WTC11 (cell line): ENCODE measurements at regions not wholly inside any gene's neighbourhood (a gene's known extent, or its start where the extent isn't known, plus 50 kb on each side); places are given as distances from the start of the nearest gene placed in this dataset.

ENCODE experiments used
- ATAC-seq: fragments of 200-7000 bp; cut with Tn5 transposase; 2 replicates; pipeline ENCODE4 v1.10.0; 2021; ENCODE audit warnings: mild to moderate bottlenecking, moderate library complexity
- CTCF ChIA-PET: fragments of 300-600 bp; sonication (Branson Sonifier 250); formaldehyde crosslinking; loops from one replicate; lab custom pipeline; 2021; ENCODE audit warnings: antibody characterized with exemption; lab: Charles Lee
- POLR2A ChIA-PET: fragments of 350-600 bp; sonication (Branson Sonifier 250); formaldehyde crosslinking; loops from one replicate; lab custom pipeline; 2021; ENCODE audit warnings: antibody characterized with exemption; lab: Charles Lee
- DNase-seq: peaks from one replicate; pipeline ENCODE4 v3.0.0; 2021; ENCODE audit warnings: low spot score
- H3K27ac Mint-ChIP-seq: 2 replicates; pipeline ENCODE4 v1.8.0; 2021; ENCODE audit warnings: mixed read lengths
- H3K27me3 Mint-ChIP-seq: 2 replicates; pipeline ENCODE4 v1.8.0; 2021; ENCODE audit warnings: low read depth, mild to moderate bottlenecking, moderate library complexity, mixed read lengths
- H3K36me3 Mint-ChIP-seq: 2 replicates; pipeline ENCODE4 v1.8.0; 2021; ENCODE audit warnings: mixed read lengths
- H3K4me1 Mint-ChIP-seq: 2 replicates; pipeline ENCODE4 v1.8.0; 2022; ENCODE audit warnings: mixed read lengths
- H3K4me3 Mint-ChIP-seq: 2 replicates; pipeline ENCODE4 v1.8.0; 2021; ENCODE audit warnings: mild to moderate bottlenecking, moderate library complexity, mixed read lengths
- H3K9me3 Mint-ChIP-seq: 2 replicates; pipeline ENCODE4 v1.8.0; 2021; ENCODE audit warnings: mixed read lengths
- ARID4B ChIP-seq: sonication (generic); formaldehyde crosslinking; IDR thresholded peaks from 2 replicates; pipeline ENCODE4 v1.8.0; 2023; ENCODE audit warnings: missing genetic modification reagents, mild to moderate bottlenecking, borderline replicate concordance
- ELF4 ChIP-seq: sonication (generic); formaldehyde crosslinking; IDR thresholded peaks from 2 replicates; pipeline ENCODE4 v1.8.1; 2022; ENCODE audit warnings: low read depth, mild to moderate bottlenecking, moderate library complexity, missing genetic modification reagents
- GRHL2 ChIP-seq: fragments of 250-450 bp; sonication (Bioruptor Pico); IDR thresholded peaks from 2 replicates; pipeline ENCODE4 v1.8.0; 2022; ENCODE audit warnings: mild to moderate bottlenecking, moderate library complexity; ENCODE audit not compliant: insufficient replicate concordance, severe bottlenecking
- SP1 ChIP-seq: sonication (generic); formaldehyde crosslinking; conservative IDR thresholded peaks from 2 replicates; pipeline ENCODE4 v1.8.1; 2022; ENCODE audit warnings: missing genetic modification reagents
- STAT6 ChIP-seq: sonication (generic); formaldehyde crosslinking; conservative IDR thresholded peaks from 2 replicates; pipeline ENCODE4 v1.8.1; 2023; ENCODE audit warnings: mild to moderate bottlenecking, low read depth, missing genetic modification reagents, moderate library complexity
- ZNF396 ChIP-seq: fragments of 250-450 bp; sonication (Bioruptor Pico); IDR thresholded peaks from 2 replicates; pipeline ENCODE4 v1.8.0; 2021; ENCODE audit warnings: mild to moderate bottlenecking, moderate library complexity, borderline replicate concordance
- ZNF512 ChIP-seq: sonication (generic); formaldehyde crosslinking; IDR thresholded peaks from 2 replicates; pipeline ENCODE4 v1.8.1; 2022; ENCODE audit warnings: missing genetic modification reagents, borderline replicate concordance
- TF ChIP-seq, protein P1 (sequence below): sonication (generic); formaldehyde crosslinking; IDR thresholded peaks from 2 replicates; pipeline ENCODE4 v1.8.0; 2022; ENCODE audit warnings: mild to moderate bottlenecking, missing genetic modification reagents
- TF ChIP-seq, protein P2 (sequence below): fragments of 200-600 bp; IDR thresholded peaks from 2 replicates; pipeline ENCODE4 v1.8.0; 2022; ENCODE audit warnings: antibody characterized with exemption
- TF ChIP-seq, protein P3 (sequence below): fragments of 250-450 bp; sonication (Bioruptor Pico); IDR thresholded peaks from 2 replicates; pipeline ENCODE4 v1.9.0; 2021; ENCODE audit warnings: mild to moderate bottlenecking, borderline replicate concordance
- TF ChIP-seq, protein P4 (sequence below): sonication (generic); formaldehyde crosslinking; IDR thresholded peaks from 2 replicates; pipeline ENCODE4 v1.8.1; 2023; ENCODE audit warnings: mild to moderate bottlenecking, missing genetic modification reagents

GRCh38 chr3:193978030-193978429 lies 157.9 kb upstream of the HES1 start:
- no peak for ATAC-seq
- H3K4me3 Mint-ChIP-seq = no peak overlapping the region
- H3K27ac Mint-ChIP-seq = no peak overlapping the region
- ChIA-PET CTCF (no interaction called here), POLR2A (no interaction called here)
- H3K36me3 Mint-ChIP-seq = no peaks in the 10 kb centered on the region
- peaks cover 43% of the 10 kb centered on the region for H3K27me3 Mint-ChIP-seq
- no peaks in the 10 kb centered on the region for H3K9me3 Mint-ChIP-seq
- no peak for DNase-seq
- peaks cover 36% of the 10 kb centered on the region for H3K4me1 Mint-ChIP-seq
- TF ChIP-seq, protein P1, sequence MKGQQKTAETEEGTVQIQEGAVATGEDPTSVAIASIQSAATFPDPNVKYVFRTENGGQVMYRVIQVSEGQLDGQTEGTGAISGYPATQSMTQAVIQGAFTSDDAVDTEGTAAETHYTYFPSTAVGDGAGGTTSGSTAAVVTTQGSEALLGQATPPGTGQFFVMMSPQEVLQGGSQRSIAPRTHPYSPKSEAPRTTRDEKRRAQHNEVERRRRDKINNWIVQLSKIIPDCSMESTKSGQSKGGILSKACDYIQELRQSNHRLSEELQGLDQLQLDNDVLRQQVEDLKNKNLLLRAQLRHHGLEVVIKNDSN (CRISPR knock-in tag) = no peak
- no peak for TF ChIP-seq SP1
- TF ChIP-seq GRHL2 (CRISPR knock-in tag) = no peak
- no peak for TF ChIP-seq ELF4 (CRISPR knock-in tag)
- TF ChIP-seq, protein P2, sequence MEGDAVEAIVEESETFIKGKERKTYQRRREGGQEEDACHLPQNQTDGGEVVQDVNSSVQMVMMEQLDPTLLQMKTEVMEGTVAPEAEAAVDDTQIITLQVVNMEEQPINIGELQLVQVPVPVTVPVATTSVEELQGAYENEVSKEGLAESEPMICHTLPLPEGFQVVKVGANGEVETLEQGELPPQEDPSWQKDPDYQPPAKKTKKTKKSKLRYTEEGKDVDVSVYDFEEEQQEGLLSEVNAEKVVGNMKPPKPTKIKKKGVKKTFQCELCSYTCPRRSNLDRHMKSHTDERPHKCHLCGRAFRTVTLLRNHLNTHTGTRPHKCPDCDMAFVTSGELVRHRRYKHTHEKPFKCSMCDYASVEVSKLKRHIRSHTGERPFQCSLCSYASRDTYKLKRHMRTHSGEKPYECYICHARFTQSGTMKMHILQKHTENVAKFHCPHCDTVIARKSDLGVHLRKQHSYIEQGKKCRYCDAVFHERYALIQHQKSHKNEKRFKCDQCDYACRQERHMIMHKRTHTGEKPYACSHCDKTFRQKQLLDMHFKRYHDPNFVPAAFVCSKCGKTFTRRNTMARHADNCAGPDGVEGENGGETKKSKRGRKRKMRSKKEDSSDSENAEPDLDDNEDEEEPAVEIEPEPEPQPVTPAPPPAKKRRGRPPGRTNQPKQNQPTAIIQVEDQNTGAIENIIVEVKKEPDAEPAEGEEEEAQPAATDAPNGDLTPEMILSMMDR = no peak
- TF ChIP-seq ZNF512 = no peak
- TF ChIP-seq, protein P3, sequence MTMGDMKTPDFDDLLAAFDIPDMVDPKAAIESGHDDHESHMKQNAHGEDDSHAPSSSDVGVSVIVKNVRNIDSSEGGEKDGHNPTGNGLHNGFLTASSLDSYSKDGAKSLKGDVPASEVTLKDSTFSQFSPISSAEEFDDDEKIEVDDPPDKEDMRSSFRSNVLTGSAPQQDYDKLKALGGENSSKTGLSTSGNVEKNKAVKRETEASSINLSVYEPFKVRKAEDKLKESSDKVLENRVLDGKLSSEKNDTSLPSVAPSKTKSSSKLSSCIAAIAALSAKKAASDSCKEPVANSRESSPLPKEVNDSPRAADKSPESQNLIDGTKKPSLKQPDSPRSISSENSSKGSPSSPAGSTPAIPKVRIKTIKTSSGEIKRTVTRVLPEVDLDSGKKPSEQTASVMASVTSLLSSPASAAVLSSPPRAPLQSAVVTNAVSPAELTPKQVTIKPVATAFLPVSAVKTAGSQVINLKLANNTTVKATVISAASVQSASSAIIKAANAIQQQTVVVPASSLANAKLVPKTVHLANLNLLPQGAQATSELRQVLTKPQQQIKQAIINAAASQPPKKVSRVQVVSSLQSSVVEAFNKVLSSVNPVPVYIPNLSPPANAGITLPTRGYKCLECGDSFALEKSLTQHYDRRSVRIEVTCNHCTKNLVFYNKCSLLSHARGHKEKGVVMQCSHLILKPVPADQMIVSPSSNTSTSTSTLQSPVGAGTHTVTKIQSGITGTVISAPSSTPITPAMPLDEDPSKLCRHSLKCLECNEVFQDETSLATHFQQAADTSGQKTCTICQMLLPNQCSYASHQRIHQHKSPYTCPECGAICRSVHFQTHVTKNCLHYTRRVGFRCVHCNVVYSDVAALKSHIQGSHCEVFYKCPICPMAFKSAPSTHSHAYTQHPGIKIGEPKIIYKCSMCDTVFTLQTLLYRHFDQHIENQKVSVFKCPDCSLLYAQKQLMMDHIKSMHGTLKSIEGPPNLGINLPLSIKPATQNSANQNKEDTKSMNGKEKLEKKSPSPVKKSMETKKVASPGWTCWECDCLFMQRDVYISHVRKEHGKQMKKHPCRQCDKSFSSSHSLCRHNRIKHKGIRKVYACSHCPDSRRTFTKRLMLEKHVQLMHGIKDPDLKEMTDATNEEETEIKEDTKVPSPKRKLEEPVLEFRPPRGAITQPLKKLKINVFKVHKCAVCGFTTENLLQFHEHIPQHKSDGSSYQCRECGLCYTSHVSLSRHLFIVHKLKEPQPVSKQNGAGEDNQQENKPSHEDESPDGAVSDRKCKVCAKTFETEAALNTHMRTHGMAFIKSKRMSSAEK (CRISPR knock-in tag) = no peak
- TF ChIP-seq STAT6 (CRISPR knock-in tag) = no peak
- TF ChIP-seq ARID4B = no peak
- no peak for TF ChIP-seq ZNF396 (CRISPR knock-in tag)
- TF ChIP-seq, protein P4, sequence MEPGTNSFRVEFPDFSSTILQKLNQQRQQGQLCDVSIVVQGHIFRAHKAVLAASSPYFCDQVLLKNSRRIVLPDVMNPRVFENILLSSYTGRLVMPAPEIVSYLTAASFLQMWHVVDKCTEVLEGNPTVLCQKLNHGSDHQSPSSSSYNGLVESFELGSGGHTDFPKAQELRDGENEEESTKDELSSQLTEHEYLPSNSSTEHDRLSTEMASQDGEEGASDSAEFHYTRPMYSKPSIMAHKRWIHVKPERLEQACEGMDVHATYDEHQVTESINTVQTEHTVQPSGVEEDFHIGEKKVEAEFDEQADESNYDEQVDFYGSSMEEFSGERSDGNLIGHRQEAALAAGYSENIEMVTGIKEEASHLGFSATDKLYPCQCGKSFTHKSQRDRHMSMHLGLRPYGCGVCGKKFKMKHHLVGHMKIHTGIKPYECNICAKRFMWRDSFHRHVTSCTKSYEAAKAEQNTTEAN = no peak
